Keratinocyte (primary cell): ENCODE measurements at regions not wholly inside any gene's neighbourhood (a gene's known extent, or its start where the extent isn't known, plus 50 kb on each side); places are given as distances from the start of the nearest gene placed in this dataset.

Experiments
- EZH2 ChIP-seq: IDR thresholded peaks from one replicate; pipeline ENCODE4 v1.6.1; 2012; ENCODE audit warnings: inconsistent platforms, mild to moderate bottlenecking, low read length, moderate library complexity
- TF ChIP-seq, protein P1 (sequence below), 3 experiments: IDR thresholded peaks in 1 of 3; conservative IDR thresholded peaks in 1 of 3; optimal IDR thresholded peaks in 1 of 3; 2 replicates in 2 of 3; 3 replicates in 1 of 3; pipeline versions ENCODE3 to v1.5.1; 2011; ENCODE audit warnings: low read length in 3 of 3, mild to moderate bottlenecking in 3 of 3, moderate library complexity in 2 of 3, control low read depth in 1 of 3, inconsistent platforms in 1 of 3; ENCODE audit not compliant: insufficient read depth in 2 of 3; ENCODE audit errors: extremely low read depth in 1 of 3

DNA sequence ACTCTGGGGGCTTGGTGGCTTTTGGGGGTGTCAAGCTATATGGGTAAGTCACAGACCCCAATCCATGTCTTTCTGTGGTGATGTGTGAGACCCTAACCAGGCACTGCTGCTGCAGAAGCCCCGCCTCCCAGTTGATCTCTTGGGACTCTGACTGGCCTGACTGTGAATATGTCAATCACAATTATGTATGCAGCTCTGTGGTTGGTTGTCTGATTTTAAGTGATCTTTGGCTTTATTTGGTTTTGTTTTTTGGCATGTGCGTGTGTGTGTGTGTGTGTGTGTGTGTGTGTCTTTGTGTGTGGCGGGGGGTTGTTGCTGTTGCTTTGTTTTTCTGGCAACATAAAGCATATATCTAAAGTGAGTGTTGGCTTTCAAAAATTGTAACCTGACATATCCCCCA lies 78.5 kb upstream of the GLS start:
- TF ChIP-seq, protein P1, sequence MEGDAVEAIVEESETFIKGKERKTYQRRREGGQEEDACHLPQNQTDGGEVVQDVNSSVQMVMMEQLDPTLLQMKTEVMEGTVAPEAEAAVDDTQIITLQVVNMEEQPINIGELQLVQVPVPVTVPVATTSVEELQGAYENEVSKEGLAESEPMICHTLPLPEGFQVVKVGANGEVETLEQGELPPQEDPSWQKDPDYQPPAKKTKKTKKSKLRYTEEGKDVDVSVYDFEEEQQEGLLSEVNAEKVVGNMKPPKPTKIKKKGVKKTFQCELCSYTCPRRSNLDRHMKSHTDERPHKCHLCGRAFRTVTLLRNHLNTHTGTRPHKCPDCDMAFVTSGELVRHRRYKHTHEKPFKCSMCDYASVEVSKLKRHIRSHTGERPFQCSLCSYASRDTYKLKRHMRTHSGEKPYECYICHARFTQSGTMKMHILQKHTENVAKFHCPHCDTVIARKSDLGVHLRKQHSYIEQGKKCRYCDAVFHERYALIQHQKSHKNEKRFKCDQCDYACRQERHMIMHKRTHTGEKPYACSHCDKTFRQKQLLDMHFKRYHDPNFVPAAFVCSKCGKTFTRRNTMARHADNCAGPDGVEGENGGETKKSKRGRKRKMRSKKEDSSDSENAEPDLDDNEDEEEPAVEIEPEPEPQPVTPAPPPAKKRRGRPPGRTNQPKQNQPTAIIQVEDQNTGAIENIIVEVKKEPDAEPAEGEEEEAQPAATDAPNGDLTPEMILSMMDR (optimal IDR thresholded peaks at IDR 0.05 in 1 of 3, IDR thresholded peaks at IDR 0.05 in 1 of 3, conservative IDR thresholded peaks at IDR 0.05 in 1 of 3; ENCODE audit: extremely low read depth in 1 of 3, insufficient read depth in 2 of 3, low read length in 3 of 3) = no peak
- no peak for TF ChIP-seq EZH2
